ENCODE measurements at regions not wholly inside any gene's neighbourhood (a gene's known extent, or its start where the extent isn't known, plus 50 kb on each side); places are given as distances from the start of the nearest gene placed in this dataset.

DNA sequence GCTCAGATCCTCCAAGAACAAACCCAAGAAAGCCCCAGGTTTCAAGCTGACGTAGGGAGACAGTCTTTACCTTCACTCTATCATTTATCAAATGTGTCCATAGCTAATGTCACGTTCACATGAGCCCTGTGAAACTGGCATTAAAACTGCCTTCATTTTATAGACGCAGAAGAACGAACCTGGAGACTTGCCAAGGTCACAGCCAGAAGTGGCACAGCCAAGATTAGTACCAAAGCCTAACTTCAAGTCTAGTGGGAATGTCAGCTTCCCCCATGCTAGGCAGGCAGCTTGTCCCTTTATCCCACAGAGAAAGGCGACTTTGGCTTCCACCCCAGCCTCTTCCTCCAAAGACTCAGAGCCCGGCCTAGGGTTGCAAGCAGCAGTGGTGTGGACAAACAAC, 517.2 kb downstream of the SHQ1 start:
- H3K9me3 ChIP-seq (ENCODE audit: control insufficient read depth, low read depth, low read length), result no peaks in the 10 kb centered on the region
- no peak overlapping the region for H3K18ac ChIP-seq (ENCODE audit: insufficient read length, low read depth, low read length)
- H2BK120ac ChIP-seq (ENCODE audit: low read depth, low read length, poor library complexity, severe bottlenecking), result no peak overlapping the region
- no peak overlapping the region for H3K23ac ChIP-seq (ENCODE audit: insufficient read length, low read depth, low read length)
- H2BK5ac ChIP-seq (ENCODE audit: insufficient read length, low read length), result no peak overlapping the region
- H3K79me2 ChIP-seq (ENCODE audit: insufficient read depth, low read length), result no peaks in the 10 kb centered on the region
- H3K4me3 Mint-ChIP-seq, result no peak overlapping the region
- H4K8ac ChIP-seq (replicated peaks; ENCODE audit: insufficient read length, low read depth, low read length), result no peak overlapping the region
- no peak overlapping the region for H2BK20ac ChIP-seq (ENCODE audit: low read depth, low read length, poor library complexity, severe bottlenecking)
- no CpG with 5 or more reads among the region's 6 CpGs for WGBS (ENCODE audit: extremely low coverage, insufficient read length, low lambda C conversion rate)
- no peak overlapping the region for H3T11ph ChIP-seq (ENCODE audit: low read length)
- no peak overlapping the region for H4K5ac ChIP-seq (ENCODE audit: insufficient read length, low read depth, low read length)
- H3K27me3 ChIP-seq (ENCODE audit: insufficient read depth, low read length), result no peaks in the 10 kb centered on the region
- no peak overlapping the region for H3K14ac ChIP-seq (ENCODE audit: insufficient read depth, low read length)
- no peak overlapping the region for H2BK12ac ChIP-seq (ENCODE audit: insufficient read length, low read depth, low read length)
- no peak overlapping the region for H3K4me2 ChIP-seq (ENCODE audit: insufficient read depth, insufficient read length, low read length)
- no peak overlapping the region for H3K4ac ChIP-seq (ENCODE audit: low read depth, low read length)
- no peak overlapping the region for H4K91ac ChIP-seq (ENCODE audit: insufficient read length, low read depth, low read length)
- H3K27me3 Mint-ChIP-seq (ENCODE audit: low read depth), result peaks cover 43% of the 10 kb centered on the region
- no peaks in the 10 kb centered on the region for H4K20me1 ChIP-seq (ENCODE audit: control insufficient read depth, insufficient read depth, insufficient read length)
- no peak for TF ChIP-seq CTCF (conservative IDR thresholded peaks at IDR 0.05)
- DNase-seq, result no peak
- H2BK15ac ChIP-seq (ENCODE audit: low read depth, low read length), result no peak overlapping the region
- no peak overlapping the region for H3K27ac ChIP-seq (ENCODE audit: insufficient read length, low read depth, low read length)
- no peak overlapping the region for H2AK5ac ChIP-seq (ENCODE audit: insufficient read length, low read length)
- no peak overlapping the region for H3K9ac ChIP-seq (ENCODE audit: extremely low read depth, insufficient read length, low read length)
- no peaks in the 10 kb centered on the region for H3K9me3 Mint-ChIP-seq
- H3K4me1 Mint-ChIP-seq, result peaks cover 34 to 38% of the 10 kb centered on the region in 2 experiments
- no peak overlapping the region for H3K56ac ChIP-seq (ENCODE audit: insufficient read length, low read depth, low read length)
- H3K23me2 ChIP-seq (ENCODE audit: insufficient read length, low read depth, low read length, poor library complexity, severe bottlenecking), result no peaks in the 10 kb centered on the region
- H3K4me1 ChIP-seq (ENCODE audit: insufficient read depth, low read length), result no peaks in the 10 kb centered on the region; the same call in 1 of the 2 replicates
- no peaks in the 10 kb centered on the region for H3K36me3 Mint-ChIP-seq (ENCODE audit: insufficient read depth in 1 of 3, low read depth in 3 of 3)
- no peak overlapping the region for H2AFZ ChIP-seq (ENCODE audit: low read length)
- H3K79me1 ChIP-seq (ENCODE audit: insufficient read depth, low read depth, low read length, poor library complexity, severe bottlenecking), result no peaks in the 10 kb centered on the region
- peak overlapping the region in 1 of 3 experiments; percentile 8; a peak in 1 of 7 replicates for H3K27ac Mint-ChIP-seq

All from H9 (cell line).